ENCODE measurements at regions not wholly inside any gene's neighbourhood (a gene's known extent, or its start where the extent isn't known, plus 50 kb on each side); places are given as distances from the start of the nearest gene placed in this dataset.

DNA sequence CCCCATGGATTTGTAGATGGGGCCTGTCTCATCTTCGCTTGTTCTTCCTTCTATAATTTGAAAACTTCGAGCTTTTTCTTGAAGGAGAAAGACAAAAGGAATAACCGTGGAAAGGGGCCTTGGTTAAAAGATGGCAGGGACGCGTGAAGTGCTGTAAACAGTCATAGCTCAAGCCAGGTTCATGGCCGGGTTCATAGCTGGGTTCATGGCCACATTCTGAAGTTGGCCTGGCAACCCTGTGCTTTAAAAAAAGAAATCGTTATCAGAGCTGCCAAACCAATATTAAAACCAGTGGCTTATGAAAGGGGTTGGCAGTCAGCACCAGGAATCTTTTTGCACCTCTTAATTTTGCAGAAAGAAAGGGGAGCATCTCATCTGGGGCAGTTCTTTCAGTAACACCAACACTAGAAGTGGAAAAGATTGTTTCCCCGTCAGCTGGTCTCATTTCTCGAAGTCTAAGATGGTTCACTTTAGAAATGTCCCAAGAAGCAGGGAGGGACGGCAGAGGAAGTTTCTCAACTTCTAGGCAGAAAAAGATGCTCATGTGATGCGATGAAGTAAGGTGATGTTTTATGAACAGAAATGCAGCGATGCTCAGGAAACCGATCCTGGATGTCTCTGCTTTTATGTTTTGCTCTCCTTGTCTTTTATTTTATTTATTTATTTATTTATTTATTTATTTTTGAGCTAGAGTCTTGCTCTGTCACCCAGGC is 193.1 kb upstream of the TBX3 start:
- H3K18ac ChIP-seq (ENCODE audit: extremely low read depth, low read length) = no peak overlapping the region
- ChIA-PET POLR2A (ENCODE audit: partially characterized antibody) (no interaction called here), CTCF (ENCODE audit: partially characterized antibody) (interaction anchor here (2.0 kb wide), 1 partner anchor 15 kb away, joined by 5 read pairs; no protein-coding TSS in a partner anchor)
- H4K20me1 ChIP-seq (replicated peaks in 1 of 2; ENCODE audit: control insufficient read depth in 1 of 2, insufficient read depth in 2 of 2, low read length in 2 of 2) = no peaks in the 10 kb centered on the region
- H3K4me2 ChIP-seq (ENCODE audit: insufficient read depth in 1 of 2, low read depth in 2 of 2, low read length in 2 of 2) = no peak overlapping the region
- H3K23ac ChIP-seq (ENCODE audit: insufficient read length) = no peak overlapping the region
- H4K5ac ChIP-seq (ENCODE audit: insufficient read length, low read depth, low read length) = no peak overlapping the region
- no peak overlapping the region for H3K56ac ChIP-seq (replicated peaks; ENCODE audit: insufficient read length, low read depth, low read length)
- no peaks in the 10 kb centered on the region for H3K4me1 ChIP-seq (replicated peaks in 1 of 4; ENCODE audit: control insufficient read depth in 3 of 4, insufficient read depth in 4 of 4, low read length in 3 of 4)
- FAIRE-seq (no peak), DNase-seq (ENCODE audit: low read depth in 1 of 2, low spot score in 2 of 2) (no peak)
- H3K4ac ChIP-seq (replicated peaks; ENCODE audit: insufficient read length, low read depth, low read length) = no peak overlapping the region
- 91% methylated on average over 13 of the region's 13 CpGs; no CpG with 5 or more reads in 1 of the 2 experiments for WGBS, 2 experiments (ENCODE audit: extremely low coverage in 1 of 2, insufficient coverage in 1 of 2, insufficient read length in 1 of 2, insufficient replicate concordance in 2 of 2, low coverage in 1 of 2, low lambda C conversion rate in 2 of 2, missing lambda C conversion rate in 1 of 2)
- no peaks in the 10 kb centered on the region for H3K27me3 ChIP-seq (replicated peaks in 1 of 4; ENCODE audit: control insufficient read depth in 3 of 4, extremely low read depth in 1 of 4, insufficient read depth in 3 of 4, low read length in 3 of 4)
- no peaks in the 10 kb centered on the region for H3K9me3 ChIP-seq (ENCODE audit: insufficient read depth in 2 of 2, low read depth in 1 of 2, low read length in 1 of 2)
- no peaks in the 10 kb centered on the region for H3K79me1 ChIP-seq (ENCODE audit: low read depth, low read length)
- no peak overlapping the region for H2AFZ ChIP-seq (ENCODE audit: low read length)
- H4K8ac ChIP-seq (ENCODE audit: extremely low read depth, insufficient read depth, low read length) = no peak overlapping the region
- no peak overlapping the region for H3K4me3 ChIP-seq (ENCODE audit: extremely low read depth in 1 of 4, insufficient read depth in 2 of 4, low read depth in 3 of 4, low read length in 4 of 4)
- no peak overlapping the region for H3K9ac ChIP-seq (replicated peaks in 1 of 4; ENCODE audit: extremely low read depth in 1 of 4, low read depth in 3 of 4, low read length in 3 of 4)
- H2AK5ac ChIP-seq (ENCODE audit: low read depth, low read length) = no peak overlapping the region
- H2BK20ac ChIP-seq (ENCODE audit: low read length) = no peak overlapping the region
- no peaks in the 10 kb centered on the region for H3K79me2 ChIP-seq (ENCODE audit: control insufficient read depth in 1 of 2, insufficient read depth in 2 of 2, low read length in 2 of 2)
- H2BK5ac ChIP-seq (ENCODE audit: low read depth, low read length) = no peak overlapping the region
- H2BK12ac ChIP-seq (ENCODE audit: low read depth, low read length) = no peak overlapping the region
- no peak overlapping the region for H2BK15ac ChIP-seq (ENCODE audit: low read length)
- H3K36me3 ChIP-seq (ENCODE audit: control insufficient read depth in 2 of 4, insufficient read depth in 4 of 4, low read length in 3 of 4) = no peaks in the 10 kb centered on the region
- no peaks in the 10 kb centered on the region for H3K23me2 ChIP-seq (ENCODE audit: low read depth, low read length)
- H4K91ac ChIP-seq (replicated peaks; ENCODE audit: insufficient read length, low read length) = no peak overlapping the region
- no peak overlapping the region for H3K14ac ChIP-seq (ENCODE audit: insufficient read length)
- H3K27ac ChIP-seq (ENCODE audit: low read depth, low read length) = no peak overlapping the region
- no peak overlapping the region for H2BK120ac ChIP-seq (replicated peaks; ENCODE audit: low read depth, low read length)
- TF ChIP-seq SAP30 (IDR thresholded peaks at IDR 0.05; ENCODE audit: insufficient read depth, insufficient replicate concordance, low read length) (no peak), KDM1A (IDR thresholded peaks at IDR 0.05; ENCODE audit: borderline replicate concordance, low read length) (no peak), SP4 (IDR thresholded peaks at IDR 0.05; ENCODE audit: low read length) (no peak), KDM5A (IDR thresholded peaks at IDR 0.05; ENCODE audit: low read length) (no peak), SIN3A (conservative IDR thresholded peaks at IDR 0.05 in 1 of 2, IDR thresholded peaks at IDR 0.05 in 1 of 2; ENCODE audit: low read depth in 1 of 2, low read length in 2 of 2) (no peak), ASH2L (IDR thresholded peaks at IDR 0.05; ENCODE audit: low read length) (no peak), EGR1 (IDR thresholded peaks at IDR 0.05; ENCODE audit: borderline replicate concordance, low read depth, low read length) (no peak), GABPA (IDR thresholded peaks at IDR 0.05; ENCODE audit: borderline replicate concordance, insufficient read depth, low read length) (no peak), CTBP2 (IDR thresholded peaks at IDR 0.05; ENCODE audit: borderline replicate concordance, insufficient read depth, insufficient read length, low read length) (no peak), CREB1 (IDR thresholded peaks at IDR 0.05) (no peak)
- TF ChIP-seq, protein P1, sequence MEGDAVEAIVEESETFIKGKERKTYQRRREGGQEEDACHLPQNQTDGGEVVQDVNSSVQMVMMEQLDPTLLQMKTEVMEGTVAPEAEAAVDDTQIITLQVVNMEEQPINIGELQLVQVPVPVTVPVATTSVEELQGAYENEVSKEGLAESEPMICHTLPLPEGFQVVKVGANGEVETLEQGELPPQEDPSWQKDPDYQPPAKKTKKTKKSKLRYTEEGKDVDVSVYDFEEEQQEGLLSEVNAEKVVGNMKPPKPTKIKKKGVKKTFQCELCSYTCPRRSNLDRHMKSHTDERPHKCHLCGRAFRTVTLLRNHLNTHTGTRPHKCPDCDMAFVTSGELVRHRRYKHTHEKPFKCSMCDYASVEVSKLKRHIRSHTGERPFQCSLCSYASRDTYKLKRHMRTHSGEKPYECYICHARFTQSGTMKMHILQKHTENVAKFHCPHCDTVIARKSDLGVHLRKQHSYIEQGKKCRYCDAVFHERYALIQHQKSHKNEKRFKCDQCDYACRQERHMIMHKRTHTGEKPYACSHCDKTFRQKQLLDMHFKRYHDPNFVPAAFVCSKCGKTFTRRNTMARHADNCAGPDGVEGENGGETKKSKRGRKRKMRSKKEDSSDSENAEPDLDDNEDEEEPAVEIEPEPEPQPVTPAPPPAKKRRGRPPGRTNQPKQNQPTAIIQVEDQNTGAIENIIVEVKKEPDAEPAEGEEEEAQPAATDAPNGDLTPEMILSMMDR (IDR thresholded peaks at IDR 0.05; ENCODE audit: control extremely low read depth in 1 of 3, insufficient read depth in 1 of 3, low read depth in 1 of 3, low read length in 3 of 3) = no peak

All from H1 (cell line).